ENCODE measurements at regions not wholly inside any gene's neighbourhood (a gene's known extent, or its start where the extent isn't known, plus 50 kb on each side); places are given as distances from the start of the nearest gene placed in this dataset.

- TF ChIP-seq, protein P1, sequence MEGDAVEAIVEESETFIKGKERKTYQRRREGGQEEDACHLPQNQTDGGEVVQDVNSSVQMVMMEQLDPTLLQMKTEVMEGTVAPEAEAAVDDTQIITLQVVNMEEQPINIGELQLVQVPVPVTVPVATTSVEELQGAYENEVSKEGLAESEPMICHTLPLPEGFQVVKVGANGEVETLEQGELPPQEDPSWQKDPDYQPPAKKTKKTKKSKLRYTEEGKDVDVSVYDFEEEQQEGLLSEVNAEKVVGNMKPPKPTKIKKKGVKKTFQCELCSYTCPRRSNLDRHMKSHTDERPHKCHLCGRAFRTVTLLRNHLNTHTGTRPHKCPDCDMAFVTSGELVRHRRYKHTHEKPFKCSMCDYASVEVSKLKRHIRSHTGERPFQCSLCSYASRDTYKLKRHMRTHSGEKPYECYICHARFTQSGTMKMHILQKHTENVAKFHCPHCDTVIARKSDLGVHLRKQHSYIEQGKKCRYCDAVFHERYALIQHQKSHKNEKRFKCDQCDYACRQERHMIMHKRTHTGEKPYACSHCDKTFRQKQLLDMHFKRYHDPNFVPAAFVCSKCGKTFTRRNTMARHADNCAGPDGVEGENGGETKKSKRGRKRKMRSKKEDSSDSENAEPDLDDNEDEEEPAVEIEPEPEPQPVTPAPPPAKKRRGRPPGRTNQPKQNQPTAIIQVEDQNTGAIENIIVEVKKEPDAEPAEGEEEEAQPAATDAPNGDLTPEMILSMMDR (IDR thresholded peaks at IDR 0.05; ENCODE audit: low read depth, low read length) = no peak
- DNase-seq (ENCODE audit: extremely low read depth, low read depth) = no peak
Measured at GRCh38 chr4:24282446-24282845, 301.9 kb downstream of the DHX15 start.

- TF ChIP-seq, protein P1 (IDR thresholded peaks at IDR 0.05; ENCODE audit: low read depth, low read length) = no peak
- DNase-seq (ENCODE audit: extremely low read depth, low read depth) = no peak
Measured at GRCh38 chr4:24279911-24280375, 304.4 kb downstream of the DHX15 start.

- TF ChIP-seq, protein P1 (IDR thresholded peaks at IDR 0.05; ENCODE audit: low read depth, low read length) = no peak
Measured at GRCh38 chr4:24279469-24279868, 304.9 kb downstream of the DHX15 start.

DNA sequence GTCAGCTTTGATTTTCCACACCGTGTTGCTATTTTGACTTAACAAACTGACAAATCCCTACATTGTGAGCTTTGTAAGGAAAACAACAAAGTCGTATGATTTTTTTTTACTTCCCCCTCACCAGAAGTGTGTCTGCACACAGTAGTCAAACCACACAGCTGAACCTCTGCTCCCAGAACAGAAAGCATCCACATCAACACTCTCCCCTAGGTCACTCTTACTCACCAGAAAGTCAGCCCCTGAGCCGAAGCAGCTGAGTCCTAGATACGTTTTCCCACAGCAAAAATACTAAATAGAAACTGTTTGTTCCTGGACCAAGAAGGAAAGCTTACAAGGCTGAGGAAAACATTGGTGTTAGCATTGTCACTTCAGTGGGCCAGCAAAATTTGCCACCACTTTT, 305.7 kb downstream of the DHX15 start:
- TF ChIP-seq, protein P1 (IDR thresholded peaks at IDR 0.05; ENCODE audit: low read depth, low read length) = no peak
- DNase-seq (ENCODE audit: extremely low read depth, low read depth) = no peak

More at GRCh38 chr4:24279469-24279868, 304.9 kb downstream of the DHX15 start:
- DNase-seq (ENCODE audit: extremely low read depth, low read depth) = no peak

- TF ChIP-seq, protein P1 (IDR thresholded peaks at IDR 0.05; ENCODE audit: low read depth, low read length) = no peak
- DNase-seq (ENCODE audit: extremely low read depth, low read depth) = no peak
Measured at GRCh38 chr4:24274381-24274941, 309.9 kb downstream of the DHX15 start.

DNA sequence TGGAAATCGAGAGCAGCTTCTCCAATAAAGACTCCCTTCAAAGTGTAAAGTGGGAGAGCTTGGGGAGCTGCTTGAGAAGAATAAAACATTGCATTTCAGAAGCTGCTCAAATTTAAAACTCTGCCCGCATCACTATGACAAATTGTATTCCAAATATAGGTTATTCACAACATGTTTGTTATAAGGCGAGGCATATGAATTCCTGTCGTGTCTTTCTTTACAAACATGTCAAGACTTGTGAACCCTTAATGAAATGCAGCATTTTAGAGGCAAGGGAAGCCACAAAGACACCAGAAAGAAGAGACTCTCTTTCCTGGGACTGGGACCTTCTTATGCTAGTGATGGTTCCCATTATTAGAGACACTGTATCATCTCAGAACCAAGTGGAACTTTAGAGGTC, 311.2 kb downstream of the DHX15 start:
- no peak for DNase-seq (ENCODE audit: extremely low read depth, low read depth)
- TF ChIP-seq, protein P1 (IDR thresholded peaks at IDR 0.05; ENCODE audit: low read depth, low read length) = no peak

DNA sequence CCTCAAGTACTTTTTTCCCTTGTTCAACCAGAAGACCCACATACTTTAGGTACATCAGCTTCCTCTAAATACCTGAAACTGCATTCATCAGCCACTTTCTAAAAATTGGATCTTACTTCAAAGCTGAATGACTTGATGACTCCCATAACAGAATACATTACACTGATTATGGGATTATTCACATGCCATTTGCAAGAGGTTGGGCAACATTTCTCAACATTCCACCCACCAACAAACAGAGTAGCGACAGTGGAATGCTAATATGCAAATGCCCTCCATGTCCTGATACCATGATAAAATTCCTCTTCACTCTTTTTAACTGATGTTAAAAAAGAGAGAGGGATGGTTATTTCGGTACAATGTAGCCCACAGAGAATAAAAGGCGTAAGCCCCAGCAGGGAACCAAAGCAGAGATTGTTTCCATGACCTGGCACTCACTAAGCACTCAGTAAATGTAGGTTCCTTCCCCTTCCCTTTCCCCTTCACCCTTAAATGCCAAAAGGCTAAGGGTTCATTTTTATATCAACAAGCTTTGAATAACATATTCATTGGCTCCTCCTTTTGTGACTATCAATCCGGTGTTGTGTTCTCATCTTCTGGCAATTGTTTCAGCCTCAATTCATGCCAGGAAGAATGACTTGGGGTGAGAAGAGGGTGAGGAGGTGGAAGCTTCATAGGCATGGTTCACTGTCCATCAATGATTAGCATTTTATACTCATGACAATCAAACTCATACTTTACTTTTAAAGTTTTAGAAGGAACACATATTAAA, 317.2 kb downstream of the DHX15 start:
- DNase-seq (ENCODE audit: extremely low read depth, low read depth) = no peak
- TF ChIP-seq, protein P1 (IDR thresholded peaks at IDR 0.05; ENCODE audit: low read depth, low read length) = no peak
